HG03108 (cell line): ENCODE measurements at regions not wholly inside any gene's neighbourhood (a gene's known extent, or its start where the extent isn't known, plus 50 kb on each side); places are given as distances from the start of the nearest gene placed in this dataset.

ENCODE experiments used
- ATAC-seq: cut with Tn5 transposase; IDR thresholded peaks from one replicate; pipeline ENCODE4 v1.9.1; 2021; ENCODE audit warnings: moderate library complexity; ENCODE audit not compliant: unreplicated experiment

DNA sequence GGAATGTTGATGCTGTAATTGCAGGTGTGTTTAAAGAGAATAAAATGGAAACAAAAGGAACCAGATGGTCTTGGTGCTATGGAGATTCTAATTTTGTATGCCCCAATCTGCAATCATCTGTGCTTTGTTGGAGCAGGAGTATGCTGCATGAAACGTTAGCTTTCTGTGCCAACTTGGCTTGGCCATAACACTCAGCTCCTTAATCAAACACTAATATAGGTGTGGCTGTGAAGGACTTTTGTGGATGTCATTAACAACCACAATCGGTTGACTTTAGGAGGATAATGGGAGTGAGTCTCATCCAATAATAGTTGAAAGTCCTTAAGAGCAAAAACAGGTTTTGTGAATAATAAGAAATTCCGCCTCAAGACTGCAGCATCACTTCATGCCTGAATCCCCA is 399.2 kb downstream of the NLGN4X start:
- no peak for ATAC-seq

GRCh38 chrX:5829060-5829459 is 399.6 kb downstream of the NLGN4X start:
- no peak for ATAC-seq

DNA sequence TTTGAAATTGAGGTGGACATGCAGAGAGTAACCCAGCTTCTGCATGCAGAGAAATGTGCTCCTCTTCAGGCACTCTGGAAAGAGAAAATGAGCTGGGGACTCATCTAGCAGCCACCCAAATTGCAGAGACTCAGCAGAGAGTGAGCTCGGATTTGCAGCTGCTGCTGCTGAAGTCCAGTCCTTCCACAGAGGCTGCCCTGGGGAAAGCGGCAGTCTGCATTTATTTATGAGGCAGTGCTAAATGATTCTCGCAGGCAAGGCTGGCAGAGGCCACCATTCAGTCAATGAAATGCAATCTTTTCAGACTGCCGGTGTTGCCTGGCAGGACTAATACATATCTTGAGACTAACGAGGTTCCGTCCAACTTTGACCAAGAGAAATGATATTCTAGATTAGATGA is 404.8 kb downstream of the NLGN4X start:
- no peak for ATAC-seq

DNA sequence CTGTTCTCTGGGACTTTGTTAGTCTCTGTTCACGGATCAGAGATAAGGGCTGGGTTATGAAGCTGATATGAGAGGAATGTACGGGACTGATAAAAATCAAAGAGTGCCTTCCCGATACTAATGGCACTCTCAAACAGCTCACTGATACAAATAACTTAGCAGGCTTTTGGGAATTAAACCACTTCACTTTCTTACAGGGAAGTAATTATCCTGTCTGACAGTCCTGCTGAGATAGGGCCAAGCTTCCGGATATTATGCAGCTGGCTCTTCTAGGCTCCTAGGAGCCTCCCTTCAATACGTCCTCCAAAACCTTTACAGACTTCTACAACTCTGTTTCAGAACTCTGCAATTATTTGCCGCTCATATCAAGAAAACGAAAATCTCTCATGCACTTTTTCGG is 418.0 kb downstream of the NLGN4X start:
- no peak for ATAC-seq

GRCh38 chrX:5807181-5807580 is 421.5 kb downstream of the NLGN4X start:
- no peak for ATAC-seq

- no peak for ATAC-seq
Measured at GRCh38 chrX:5802391-5802790, 426.3 kb downstream of the NLGN4X start.

- no peak for ATAC-seq
Measured at GRCh38 chrX:5791721-5792120, 436.9 kb downstream of the NLGN4X start.

DNA sequence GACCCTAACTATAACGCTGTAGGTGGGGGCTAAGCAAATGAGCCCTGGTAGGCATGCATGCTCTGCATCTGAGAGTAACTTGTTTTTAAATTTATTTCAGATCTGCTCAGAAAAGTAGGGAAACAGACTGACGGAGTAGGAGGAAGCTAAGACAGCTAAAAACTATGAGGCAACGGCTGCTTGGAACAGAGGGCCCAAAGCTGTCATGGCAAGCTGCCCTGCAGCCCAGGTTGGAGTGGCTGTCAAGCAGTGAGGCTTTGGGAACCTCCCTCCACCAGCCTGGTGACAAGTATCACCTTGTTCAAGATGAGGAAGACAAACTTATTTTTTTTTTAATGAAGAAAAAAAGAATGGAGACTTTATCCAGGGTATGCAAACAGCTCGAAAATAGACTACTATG is 439.8 kb downstream of the NLGN4X start:
- no peak for ATAC-seq

- ATAC-seq: no peak
Measured at GRCh38 chrX:5780821-5781220, 447.8 kb downstream of the NLGN4X start.

- ATAC-seq: no peak
Measured at GRCh38 chrX:5775846-5776430, 452.7 kb downstream of the NLGN4X start.

GRCh38 chrX:5774446-5774845 is 454.2 kb downstream of the NLGN4X start:
- no peak for ATAC-seq

DNA sequence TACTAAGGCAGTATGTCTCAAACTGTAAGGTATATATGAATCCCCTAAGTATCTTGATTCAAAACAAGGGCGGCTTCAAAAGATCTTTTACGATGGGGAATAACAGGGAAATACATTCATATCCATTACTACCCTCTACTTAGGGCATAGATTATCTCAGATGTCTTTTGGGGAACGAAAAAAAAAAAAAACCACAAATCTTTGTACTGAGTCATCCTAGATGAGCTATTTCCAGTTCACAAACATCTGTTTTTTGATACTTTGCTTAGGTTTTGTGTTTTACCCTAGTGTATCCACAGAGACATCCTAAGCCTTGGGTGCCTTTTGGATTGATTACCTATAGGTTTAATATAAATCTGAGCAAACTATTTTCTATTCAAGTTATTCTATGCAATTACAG is 457.2 kb downstream of the NLGN4X start:
- ATAC-seq: no peak

DNA sequence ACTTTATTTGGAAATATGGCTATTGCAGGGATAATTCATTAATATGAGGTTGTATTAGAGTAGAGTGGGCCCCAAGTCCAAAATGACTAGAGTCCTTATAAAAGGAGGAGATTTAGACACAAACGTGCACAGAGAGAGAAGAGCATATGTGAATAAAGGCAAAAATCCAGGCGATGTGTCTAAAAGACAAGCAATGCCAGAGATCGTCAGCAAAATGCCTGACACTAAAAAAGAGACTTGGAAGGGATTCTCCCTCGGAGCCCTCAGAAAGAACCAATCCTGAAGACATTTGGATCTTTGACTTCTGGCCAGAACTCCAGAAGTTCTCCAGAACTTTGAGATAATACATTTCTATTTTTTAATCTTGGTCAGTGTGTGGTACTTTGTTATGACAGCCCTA is 472.1 kb downstream of the NLGN4X start:
- ATAC-seq: no peak

GRCh38 chrX:5753291-5753690 is 475.4 kb downstream of the NLGN4X start:
- no peak for ATAC-seq

DNA sequence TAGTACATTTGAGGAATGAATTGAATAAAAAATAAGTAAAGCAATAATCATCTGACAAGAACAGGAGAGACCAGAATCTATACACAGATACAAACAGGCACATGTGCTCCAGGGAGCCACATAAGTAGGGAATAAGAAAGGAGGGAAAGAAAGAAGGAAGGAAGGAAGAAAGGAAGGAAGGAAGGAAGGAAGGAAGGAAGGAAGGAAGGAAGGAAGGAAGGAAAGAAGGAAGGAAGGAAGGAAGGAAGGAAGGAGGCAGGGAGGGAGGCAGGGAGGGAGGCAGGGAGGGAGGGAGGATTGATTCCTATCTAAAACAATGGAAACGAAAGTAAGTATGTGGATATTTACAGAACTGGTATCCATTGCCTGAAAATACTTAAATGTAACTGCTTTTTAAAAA is 475.8 kb downstream of the NLGN4X start:
- ATAC-seq: no peak

DNA sequence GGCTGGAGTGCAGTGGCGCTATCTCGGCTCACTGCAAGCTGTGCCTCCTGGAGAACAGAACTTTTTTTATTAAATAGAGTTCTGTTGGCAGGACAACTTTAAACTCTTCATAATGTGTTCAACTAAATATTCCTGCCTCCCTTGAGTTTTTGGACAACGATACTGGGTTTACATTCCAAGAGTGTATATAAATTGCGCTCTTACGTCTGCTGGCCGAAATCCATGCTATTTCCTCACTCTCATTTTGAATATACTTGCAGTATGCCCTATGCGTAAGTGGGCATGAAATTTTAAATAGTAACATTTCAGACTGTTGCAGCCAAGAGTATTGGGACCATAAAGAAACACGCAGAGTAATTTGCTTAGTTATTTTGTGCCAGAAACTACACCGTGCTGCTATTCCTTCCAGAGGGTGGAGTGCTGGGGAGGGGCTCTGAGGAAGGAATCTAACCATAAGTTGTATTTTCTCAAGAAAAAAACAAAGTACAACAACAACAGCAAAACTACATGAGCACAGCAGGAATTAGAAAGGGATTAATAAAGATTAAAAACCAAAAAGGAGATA is 480.0 kb downstream of the NLGN4X start:
- ATAC-seq: no peak

DNA sequence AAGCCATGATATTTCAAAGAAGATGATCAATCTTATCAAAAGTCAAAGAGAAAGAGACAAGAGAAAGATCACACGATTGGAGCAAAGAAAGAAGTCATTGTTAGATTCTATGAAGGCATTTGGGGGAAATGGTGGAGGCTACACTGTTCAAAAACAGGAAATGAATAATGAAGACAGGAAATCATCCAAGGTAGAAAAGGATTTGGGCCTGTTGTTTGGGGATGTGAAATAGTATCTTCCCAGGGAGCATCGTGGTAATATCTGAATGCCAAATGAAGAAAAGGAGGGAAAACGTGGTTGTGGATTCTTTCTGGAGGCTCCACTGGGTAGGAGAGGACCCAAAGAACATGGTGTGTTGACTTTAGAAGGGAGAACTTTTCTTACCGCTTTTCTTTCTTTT is 482.4 kb downstream of the NLGN4X start:
- no peak for ATAC-seq

DNA sequence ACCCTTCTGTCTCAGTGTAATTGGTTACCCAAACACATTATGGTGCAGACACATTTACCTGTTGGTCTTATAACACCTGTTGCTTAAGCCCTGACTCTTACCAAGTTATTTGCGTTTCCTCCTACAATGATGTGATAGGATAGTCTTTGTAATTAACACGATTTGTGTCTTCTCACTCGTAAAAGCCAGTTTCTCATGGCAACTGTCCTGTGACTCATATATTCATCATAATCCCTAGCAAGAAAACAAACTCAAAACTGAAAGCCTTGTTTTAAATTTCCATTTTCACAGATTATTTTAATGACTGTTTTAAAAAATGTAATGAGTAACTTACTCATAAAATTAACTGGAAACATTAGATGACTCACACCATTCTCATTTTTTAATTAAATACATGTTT is 495.2 kb downstream of the NLGN4X start:
- no peak for ATAC-seq

- ATAC-seq: no peak
Measured at GRCh38 chrX:5730556-5730955, 498.1 kb downstream of the NLGN4X start.

DNA sequence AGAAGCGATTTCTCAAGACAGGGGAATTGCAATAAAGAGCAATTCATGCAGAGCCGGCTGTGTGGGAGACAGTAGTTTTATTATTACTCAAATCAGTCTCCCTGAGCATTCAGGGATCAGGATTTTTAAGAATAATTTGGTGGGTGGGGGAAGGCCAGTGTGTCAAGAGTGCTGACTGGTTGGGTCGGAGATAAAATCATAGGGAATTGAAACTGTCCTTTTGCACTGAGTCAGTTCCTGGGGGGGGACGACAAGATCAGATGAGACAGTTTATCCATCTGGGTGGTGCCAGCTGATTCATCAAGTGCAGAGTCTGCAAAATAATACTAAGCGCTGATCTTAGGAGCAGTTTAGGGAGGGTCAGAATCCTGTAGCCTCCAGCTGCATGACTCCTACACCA is 502.4 kb downstream of the NLGN4X start:
- no peak for ATAC-seq

GRCh38 chrX:5724123-5724522 is 504.5 kb downstream of the NLGN4X start:
- ATAC-seq: no peak

DNA sequence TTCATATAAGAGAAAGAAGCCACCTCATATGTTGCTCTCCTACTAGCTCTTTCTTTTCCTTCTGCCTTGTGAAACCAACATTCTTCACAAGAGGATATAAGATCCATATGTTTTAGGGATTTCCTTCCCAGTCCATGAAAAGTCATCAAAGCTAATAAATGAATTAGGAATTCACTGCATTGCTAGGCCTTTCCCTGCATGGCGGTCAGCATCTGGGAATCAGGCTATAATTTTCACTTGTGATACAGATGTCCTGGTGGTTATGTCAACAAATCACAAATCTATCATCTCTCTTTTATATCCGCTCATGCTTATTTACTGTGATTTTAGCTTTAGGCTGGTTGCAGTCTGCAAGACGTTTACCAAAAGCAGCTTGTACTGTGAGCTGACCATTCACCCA is 510.0 kb downstream of the NLGN4X start:
- ATAC-seq: no peak

DNA sequence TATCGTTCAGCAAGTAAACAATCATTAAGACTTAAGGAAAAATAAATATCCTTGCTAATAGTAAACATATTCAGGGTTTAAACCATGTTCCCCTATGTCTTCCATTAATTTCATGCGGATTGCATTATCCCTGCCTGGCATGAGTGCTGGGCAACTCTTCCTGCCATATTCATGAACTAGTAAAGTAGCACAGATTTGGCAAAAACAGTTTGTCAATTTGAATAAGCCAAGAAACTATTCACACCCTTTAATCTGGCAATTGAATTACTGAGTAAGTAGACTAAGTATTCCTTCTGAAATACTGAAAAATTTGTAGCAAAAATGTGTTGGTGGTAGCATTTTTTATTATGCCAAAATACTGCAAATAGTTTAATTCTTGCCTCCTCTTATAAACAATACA is 512.0 kb downstream of the NLGN4X start:
- ATAC-seq: no peak
